ENCODE measurements at regions not wholly inside any gene's neighbourhood (a gene's known extent, or its start where the extent isn't known, plus 50 kb on each side); places are given as distances from the start of the nearest gene placed in this dataset.

- no peak for DNase-seq
- Histone ChIP-seq H3K4me1 (replicated peaks; ENCODE audit: insufficient read depth) (no peaks in the 10 kb centered on the region), H3K36me3 (ENCODE audit: low read depth) (no peaks in the 10 kb centered on the region), H3K4me3 (no peak overlapping the region), H3F3A (ENCODE audit: insufficient read depth, low read depth) (no peaks in the 10 kb centered on the region), H3K79me2 (ENCODE audit: low read depth) (no peaks in the 10 kb centered on the region), H2AFZ (no peak overlapping the region), H3K9me3 (ENCODE audit: insufficient read depth, low read depth) (no peaks in the 10 kb centered on the region), H3K27ac (no peak overlapping the region), H3K4me2 (no peak overlapping the region), H3K27me3 (ENCODE audit: insufficient read depth, low read depth) (no peaks in the 10 kb centered on the region), H4K20me1 (ENCODE audit: insufficient read depth) (no peaks in the 10 kb centered on the region), H3K9me2 (ENCODE audit: insufficient read depth) (no peaks in the 10 kb centered on the region)
- no peak for TF ChIP-seq CTCF (conservative IDR thresholded peaks at IDR 0.05)
- TF ChIP-seq EZH2 (IDR thresholded peaks at IDR 0.05; ENCODE audit: low read depth), result no peak
- intact Hi-C loops (cut with micrococcal nuclease; ENCODE audit: unreplicated experiment), result no loop called here
- ChIA-PET POLR2A (ENCODE audit: unreplicated experiment) (no interaction called here), CTCF (no interaction called here)
- BruUV-seq (replicated peaks), result no TSS peak
These were observed 569.1 kb downstream of the PDCD6IP start for GRCh38 chr3:34367521-34367920.

- no peaks in the 10 kb centered on the region for H4K20me1 ChIP-seq (ENCODE audit: insufficient read depth)
- no peak for DNase-seq
These were observed 576.1 kb downstream of the PDCD6IP start for GRCh38 chr3:34374521-34374920.

GRCh38 chr3:34376691-34377090, 578.3 kb downstream of the PDCD6IP start:
- CTCF ChIA-PET, result no interaction called here
- BruUV-seq (replicated peaks), result no TSS peak

More at GRCh38 chr3:34374521-34374920, 576.1 kb downstream of the PDCD6IP start:
- Histone ChIP-seq H2AFZ (no peak overlapping the region), H3K27me3 (ENCODE audit: insufficient read depth, low read depth) (no peaks in the 10 kb centered on the region), H3K9me2 (ENCODE audit: insufficient read depth) (no peaks in the 10 kb centered on the region), H3F3A (ENCODE audit: insufficient read depth, low read depth) (no peaks in the 10 kb centered on the region), H3K4me1 (replicated peaks; ENCODE audit: insufficient read depth) (no peaks in the 10 kb centered on the region), H3K4me3 (no peak overlapping the region), H3K36me3 (ENCODE audit: low read depth) (no peaks in the 10 kb centered on the region), H3K9me3 (ENCODE audit: insufficient read depth, low read depth) (no peaks in the 10 kb centered on the region), H3K4me2 (no peak overlapping the region), H3K27ac (no peak overlapping the region), H3K79me2 (ENCODE audit: low read depth) (no peaks in the 10 kb centered on the region)
- no peak for TF ChIP-seq CTCF (conservative IDR thresholded peaks at IDR 0.05)
- TF ChIP-seq EZH2 (IDR thresholded peaks at IDR 0.05; ENCODE audit: low read depth), result no peak
- BruUV-seq (replicated peaks), result no TSS peak
- CTCF ChIA-PET, result no interaction called here
- POLR2A ChIA-PET (ENCODE audit: unreplicated experiment), result no interaction called here
- intact Hi-C loops (cut with micrococcal nuclease; ENCODE audit: unreplicated experiment), result no loop called here

More at GRCh38 chr3:34376691-34377090, 578.3 kb downstream of the PDCD6IP start:
- Histone ChIP-seq H3K36me3 (ENCODE audit: low read depth) (no peaks in the 10 kb centered on the region), H3K79me2 (ENCODE audit: low read depth) (no peaks in the 10 kb centered on the region), H3K4me1 (replicated peaks; ENCODE audit: insufficient read depth) (no peaks in the 10 kb centered on the region), H3K27ac (no peak overlapping the region), H4K20me1 (ENCODE audit: insufficient read depth) (no peaks in the 10 kb centered on the region), H3K9me2 (ENCODE audit: insufficient read depth) (no peaks in the 10 kb centered on the region), H3K4me3 (no peak overlapping the region), H3K4me2 (no peak overlapping the region), H2AFZ (no peak overlapping the region), H3K27me3 (ENCODE audit: insufficient read depth, low read depth) (no peaks in the 10 kb centered on the region), H3F3A (ENCODE audit: insufficient read depth, low read depth) (no peaks in the 10 kb centered on the region), H3K9me3 (ENCODE audit: insufficient read depth, low read depth) (no peaks in the 10 kb centered on the region)
- intact Hi-C loops (cut with micrococcal nuclease; ENCODE audit: unreplicated experiment), result no loop called here
- no peak for TF ChIP-seq CTCF (conservative IDR thresholded peaks at IDR 0.05)
- TF ChIP-seq EZH2 (IDR thresholded peaks at IDR 0.05; ENCODE audit: low read depth), result no peak
- POLR2A ChIA-PET (ENCODE audit: unreplicated experiment), result no interaction called here
- DNase-seq, result no peak
